CD14-positive monocyte (primary cell): ENCODE measurements at regions not wholly inside any gene's neighbourhood (a gene's known extent, or its start where the extent isn't known, plus 50 kb on each side); places are given as distances from the start of the nearest gene placed in this dataset.

Source experiments
- DNase-seq, 3 donors: peaks; one replicate each; pipeline ENCODE4 v3.0.0-alpha.2; 2011 to 2022
- H2AFZ ChIP-seq: 2 replicates; pipeline ENCODE4 v1.6.0; 2012; ENCODE audit warnings: mild to moderate bottlenecking, low read depth, low read length, inconsistent platforms; ENCODE audit not compliant: insufficient read depth, poor library complexity, severe bottlenecking
- H3K27ac ChIP-seq, 2 donors: 1 replicate in 1 of 2; 2 replicates in 1 of 2; pipeline ENCODE4 v1.5.1; 2012 to 2013; ENCODE audit warnings: low read length in 2 of 2, control low read depth in 1 of 2, inconsistent platforms in 1 of 2, low read depth in 1 of 2, mild to moderate bottlenecking in 1 of 2
- H3K27me3 ChIP-seq, 2 donors: one replicate each; pipeline versions ENCODE4 v1.6.0 to v1.6.1; 2011 to 2013; ENCODE audit warnings: low read length in 2 of 2; ENCODE audit not compliant: control insufficient read depth in 2 of 2, insufficient read depth in 2 of 2
- H3K36me3 ChIP-seq, 2 donors: replicated peaks in 1 of 2; 1 replicate in 1 of 2; 2 replicates in 1 of 2; pipeline versions ENCODE4 v1.5.1 to v1.6.1; 2012 to 2013; ENCODE audit warnings: low read length in 2 of 2, control low read depth in 1 of 2, inconsistent platforms in 1 of 2, mild to moderate bottlenecking in 1 of 2; ENCODE audit not compliant: insufficient read depth in 2 of 2, control insufficient read depth in 1 of 2
- H3K4me1 ChIP-seq, 2 donors: 1 replicate in 1 of 2; 2 replicates in 1 of 2; pipeline versions ENCODE4 v1.5.1 to v1.6.1; 2012 to 2013; ENCODE audit warnings: low read length in 2 of 2, control low read depth in 1 of 2, inconsistent platforms in 1 of 2, mild to moderate bottlenecking in 1 of 2, moderate library complexity in 1 of 2; ENCODE audit not compliant: insufficient read depth in 2 of 2, control insufficient read depth in 1 of 2
- H3K4me2 ChIP-seq: replicated peaks from 2 replicates; pipeline ENCODE3; 2012; ENCODE audit warnings: low read length, moderate library complexity, mild to moderate bottlenecking; ENCODE audit not compliant: poor library complexity, severe bottlenecking; ENCODE audit errors: extremely low read depth
- H3K4me3 ChIP-seq, 3 experiments: fragments of 200-600 bp in 1 of 3; sonication (generic) in 1 of 3; replicated peaks in 1 of 3; 1 replicate in 2 of 3; 2 replicates in 1 of 3; pipeline ENCODE4 v1.5.1; 2011 to 2013; ENCODE audit warnings: low read length in 3 of 3, mild to moderate bottlenecking in 3 of 3, control low read depth in 2 of 3, low read depth in 2 of 3, inconsistent platforms in 1 of 3, moderate library complexity in 1 of 3
- H3K79me2 ChIP-seq: 2 replicates; pipeline ENCODE4 v1.6.0; 2012; ENCODE audit warnings: mild to moderate bottlenecking, control low read depth, inconsistent platforms, low read length, moderate library complexity; ENCODE audit not compliant: insufficient read depth
- H3K9ac ChIP-seq: 2 replicates; pipeline ENCODE4 v1.6.0; 2017; ENCODE audit warnings: low read length, mild to moderate bottlenecking; ENCODE audit not compliant: insufficient read depth, poor library complexity, severe bottlenecking
- H3K9me3 ChIP-seq, 2 donors: replicated peaks in 1 of 2; 1 replicate in 1 of 2; 2 replicates in 1 of 2; pipeline versions ENCODE4 v1.5.1 to v1.6.1; 2012 to 2013; ENCODE audit warnings: low read length in 2 of 2, control low read depth in 1 of 2; ENCODE audit not compliant: control insufficient read depth in 1 of 2, insufficient read depth in 1 of 2
- H4K20me1 ChIP-seq: 2 replicates; pipeline ENCODE4 v1.6.0; 2012; ENCODE audit warnings: mild to moderate bottlenecking, low read length, control low read depth, moderate library complexity; ENCODE audit not compliant: insufficient read depth
- H3K27ac Mint-ChIP-seq, 7 donors: one replicate each; pipeline ENCODE4 v1.8.0; 2020; ENCODE audit warnings: mild to moderate bottlenecking in 7 of 7, mixed read lengths in 7 of 7, moderate library complexity in 6 of 7, inconsistent platforms in 2 of 7
- H3K27me3 Mint-ChIP-seq, 3 donors: one replicate each; pipeline ENCODE4 v1.8.0; 2021 to 2022; ENCODE audit warnings: low read depth in 3 of 3, mild to moderate bottlenecking in 3 of 3, mixed read lengths in 3 of 3, moderate library complexity in 3 of 3, inconsistent platforms in 1 of 3
- H3K36me3 Mint-ChIP-seq, 2 donors: one replicate each; pipeline ENCODE4 v1.8.0; 2020; ENCODE audit warnings: mixed read lengths in 2 of 2, inconsistent platforms in 1 of 2, mild to moderate bottlenecking in 1 of 2
- H3K4me1 Mint-ChIP-seq: one replicate; pipeline ENCODE4 v1.8.0; 2020; ENCODE audit warnings: mild to moderate bottlenecking, mixed read lengths
- H3K4me3 Mint-ChIP-seq, 2 donors: one replicate each; pipeline ENCODE4 v1.8.0; 2020; ENCODE audit warnings: mild to moderate bottlenecking in 2 of 2, mixed read lengths in 2 of 2, moderate library complexity in 1 of 2
- H3K9me3 Mint-ChIP-seq, 7 donors: one replicate each; pipeline ENCODE4 v1.8.0; 2020 to 2022; ENCODE audit warnings: mixed read lengths in 7 of 7, mild to moderate bottlenecking in 6 of 7, moderate library complexity in 6 of 7, inconsistent platforms in 2 of 7
- WGBS: methylation state at CpG from one replicate; pipeline ENCODE4 v1.1.5; 2013; ENCODE audit warnings: missing lambda C conversion rate; ENCODE audit not compliant: insufficient coverage; 5-methylcytosine and 5-hydroxymethylcytosine counted together
- intact Hi-C, 2 donors: fragments of 100-400 bp; cut with micrococcal nuclease; formaldehyde crosslinking; loops; one replicate each; pipeline versions ENCODE4 v1.15.0 to v1.15.1; 2023
- TF ChIP-seq, protein P1 (sequence below): fragments of 200-600 bp; IDR thresholded peaks from one replicate; pipeline ENCODE4 v1.8.0; 2022; ENCODE audit warnings: antibody characterized with exemption, mild to moderate bottlenecking

DNA sequence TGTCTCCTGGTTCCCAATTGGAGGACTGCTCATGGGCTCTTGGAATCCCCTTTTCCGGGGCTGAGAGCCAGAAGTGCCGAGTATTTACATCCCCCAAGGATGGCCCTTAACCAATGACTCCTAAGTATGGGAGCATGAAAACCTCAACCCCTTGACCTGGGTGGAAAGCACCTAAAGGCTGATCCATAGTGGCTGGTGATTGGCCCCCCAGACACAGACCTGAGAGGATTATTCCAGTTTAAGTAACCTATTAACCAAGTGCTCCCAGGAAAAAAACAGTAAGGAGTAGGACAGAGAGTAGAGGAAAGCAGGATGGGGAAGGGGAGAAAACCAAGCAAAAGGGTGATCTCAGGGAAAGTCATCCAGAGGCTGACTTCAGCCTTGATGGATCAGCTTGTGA is 206.1 kb upstream of the RND3 start:
- no peak overlapping the region for H3K27ac Mint-ChIP-seq
- TF ChIP-seq, protein P1, sequence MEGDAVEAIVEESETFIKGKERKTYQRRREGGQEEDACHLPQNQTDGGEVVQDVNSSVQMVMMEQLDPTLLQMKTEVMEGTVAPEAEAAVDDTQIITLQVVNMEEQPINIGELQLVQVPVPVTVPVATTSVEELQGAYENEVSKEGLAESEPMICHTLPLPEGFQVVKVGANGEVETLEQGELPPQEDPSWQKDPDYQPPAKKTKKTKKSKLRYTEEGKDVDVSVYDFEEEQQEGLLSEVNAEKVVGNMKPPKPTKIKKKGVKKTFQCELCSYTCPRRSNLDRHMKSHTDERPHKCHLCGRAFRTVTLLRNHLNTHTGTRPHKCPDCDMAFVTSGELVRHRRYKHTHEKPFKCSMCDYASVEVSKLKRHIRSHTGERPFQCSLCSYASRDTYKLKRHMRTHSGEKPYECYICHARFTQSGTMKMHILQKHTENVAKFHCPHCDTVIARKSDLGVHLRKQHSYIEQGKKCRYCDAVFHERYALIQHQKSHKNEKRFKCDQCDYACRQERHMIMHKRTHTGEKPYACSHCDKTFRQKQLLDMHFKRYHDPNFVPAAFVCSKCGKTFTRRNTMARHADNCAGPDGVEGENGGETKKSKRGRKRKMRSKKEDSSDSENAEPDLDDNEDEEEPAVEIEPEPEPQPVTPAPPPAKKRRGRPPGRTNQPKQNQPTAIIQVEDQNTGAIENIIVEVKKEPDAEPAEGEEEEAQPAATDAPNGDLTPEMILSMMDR, result no peak

DNA sequence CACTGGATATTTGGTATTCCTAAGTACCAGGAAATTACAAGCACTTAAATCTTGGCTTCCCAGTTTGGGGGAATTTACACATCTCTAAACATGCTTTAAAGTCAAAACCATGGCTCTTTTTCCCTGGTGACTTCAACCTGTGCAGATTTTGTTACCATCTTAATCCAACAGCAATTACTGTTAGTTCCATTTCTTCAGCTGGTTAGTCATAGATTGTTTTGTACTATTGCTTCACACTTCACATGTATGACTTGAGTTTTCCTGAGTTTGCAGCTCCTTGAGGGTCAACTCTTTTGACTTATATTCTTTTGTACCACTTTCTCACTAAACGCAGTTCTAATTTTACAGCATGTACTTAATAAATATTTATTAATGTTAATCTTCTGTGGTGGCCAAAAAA is 203.4 kb upstream of the RND3 start:
- Histone ChIP-seq H3K9me3 (peaks cover 0 to 5% of the 10 kb centered on the region in 2 donors), H3K4me2 (no peak overlapping the region), H3K4me1 (no peaks in the 10 kb centered on the region), H3K79me2 (no peaks in the 10 kb centered on the region), H4K20me1 (no peaks in the 10 kb centered on the region), H3K36me3 (no peaks in the 10 kb centered on the region), H3K27ac (no peak overlapping the region), H2AFZ (no peak overlapping the region), H3K4me3 (no peak overlapping the region), H3K27me3 (no peaks in the 10 kb centered on the region), H3K9ac (no peak overlapping the region)
- H3K4me1 Mint-ChIP-seq, result no peaks in the 10 kb centered on the region
- H3K4me3 Mint-ChIP-seq, result no peak overlapping the region
- no peak for DNase-seq
- no peaks in the 10 kb centered on the region for H3K36me3 Mint-ChIP-seq
- TF ChIP-seq, protein P1, result no peak
- intact Hi-C loops, result no loop called here
- no CpG with 5 or more reads among the region's 1 CpG for WGBS
- H3K27ac Mint-ChIP-seq, result no peak overlapping the region
- H3K9me3 Mint-ChIP-seq, result peaks cover 0 to 12% (median 3%) of the 10 kb centered on the region in 7 donors
- H3K27me3 Mint-ChIP-seq, result peaks cover 0 to 2% (median 0%) of the 10 kb centered on the region in 3 donors

More for the DNA sequence above, 206.1 kb upstream of the RND3 start:
- peaks cover 0 to 2% (median 0%) of the 10 kb centered on the region in 3 donors for H3K27me3 Mint-ChIP-seq
- H3K4me3 ChIP-seq, result no peak overlapping the region
- peaks cover 0 to 5% of the 10 kb centered on the region in 2 donors for H3K9me3 ChIP-seq
- H3K4me1 Mint-ChIP-seq, result no peaks in the 10 kb centered on the region
- H3K4me2 ChIP-seq, result no peak overlapping the region
- no peak overlapping the region for H3K4me3 Mint-ChIP-seq
- no peaks in the 10 kb centered on the region for H3K36me3 ChIP-seq
- H4K20me1 ChIP-seq, result no peaks in the 10 kb centered on the region
- intact Hi-C loops, result no loop called here
- H3K79me2 ChIP-seq, result no peaks in the 10 kb centered on the region
- no peaks in the 10 kb centered on the region for H3K27me3 ChIP-seq
- no peak overlapping the region for H2AFZ ChIP-seq
- WGBS, result no CpG with 5 or more reads among the region's 2 CpGs
- H3K4me1 ChIP-seq, result no peaks in the 10 kb centered on the region
- peaks cover 2 to 14% (median 4%) of the 10 kb centered on the region in 7 donors for H3K9me3 Mint-ChIP-seq
- H3K9ac ChIP-seq, result no peak overlapping the region
- no peak for DNase-seq
- no peak overlapping the region for H3K27ac ChIP-seq
- no peaks in the 10 kb centered on the region for H3K36me3 Mint-ChIP-seq
